ENCODE measurements at regions not wholly inside any gene's neighbourhood (a gene's known extent, or its start where the extent isn't known, plus 50 kb on each side); places are given as distances from the start of the nearest gene placed in this dataset.

DNA sequence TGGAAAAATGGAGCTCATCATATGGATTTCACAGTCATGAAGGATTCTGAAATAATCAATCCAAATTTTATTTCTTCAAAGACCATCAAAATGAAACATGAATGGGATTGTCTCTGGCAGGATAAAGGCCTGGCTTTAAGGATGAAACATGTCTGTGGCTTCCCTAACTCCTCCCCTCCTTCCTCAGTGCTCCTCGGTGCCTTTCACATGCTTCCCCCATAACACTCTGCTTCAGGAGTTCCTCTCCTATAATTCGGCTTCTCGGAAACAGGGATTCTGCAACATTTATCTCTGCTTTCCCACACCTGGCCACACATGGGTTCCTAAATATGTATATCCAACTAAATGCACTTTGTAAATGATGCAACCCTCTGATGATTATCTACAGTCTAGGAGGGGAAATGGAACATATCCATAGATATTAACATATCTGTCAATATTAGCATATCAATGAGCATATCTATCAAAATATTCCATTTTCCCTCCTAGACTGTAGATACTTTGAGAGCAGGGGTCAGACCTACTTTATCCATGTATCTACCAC, 153.8 kb downstream of the PLPP3 start:
- TF ChIP-seq ZNF274 (IDR thresholded peaks at IDR 0.05; ENCODE audit: low read depth, low read length) (no peak), YY1 (IDR thresholded peaks at IDR 0.05; ENCODE audit: insufficient read depth, insufficient read length) (no peak)

Measured in NT2/D1 (cell line).